GM10266 (cell line): ENCODE measurements at regions not wholly inside any gene's neighbourhood (a gene's known extent, or its start where the extent isn't known, plus 50 kb on each side); places are given as distances from the start of the nearest gene placed in this dataset.

Source experiments
- DNase-seq: peaks from one replicate; pipeline ENCODE4 v3.0.0; 2012; ENCODE audit errors: extremely low spot score
- TF ChIP-seq, protein P1 (sequence below): IDR thresholded peaks from 2 replicates; pipeline ENCODE4 v1.5.1; 2012; ENCODE audit warnings: mild to moderate bottlenecking, low read depth; ENCODE audit not compliant: control insufficient read depth, insufficient read depth; ENCODE audit errors: missing control alignments

DNA sequence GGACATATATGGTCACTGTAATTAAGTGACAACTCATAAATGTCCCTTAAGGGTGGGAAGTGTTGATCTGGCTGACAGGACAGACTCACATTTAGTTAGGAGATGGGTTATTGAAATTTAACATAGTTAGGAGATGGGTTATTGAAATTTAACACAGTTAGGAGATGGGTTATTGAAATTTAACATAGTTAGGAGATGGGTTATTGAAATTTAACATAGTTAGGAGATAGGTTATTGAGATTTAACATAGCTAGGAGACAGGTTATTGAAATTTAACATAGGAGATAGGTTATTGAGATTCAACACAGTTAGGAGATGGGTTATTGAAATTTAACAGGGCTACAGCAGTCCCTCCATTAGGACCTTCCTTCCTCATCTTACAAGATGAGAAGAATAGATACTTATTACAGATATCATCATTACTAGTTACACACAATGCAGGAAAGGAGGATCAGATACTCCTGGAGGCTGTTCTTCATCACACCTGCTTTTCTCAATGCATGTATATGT, 98.5 kb downstream of the MTNR1B start:
- TF ChIP-seq, protein P1, sequence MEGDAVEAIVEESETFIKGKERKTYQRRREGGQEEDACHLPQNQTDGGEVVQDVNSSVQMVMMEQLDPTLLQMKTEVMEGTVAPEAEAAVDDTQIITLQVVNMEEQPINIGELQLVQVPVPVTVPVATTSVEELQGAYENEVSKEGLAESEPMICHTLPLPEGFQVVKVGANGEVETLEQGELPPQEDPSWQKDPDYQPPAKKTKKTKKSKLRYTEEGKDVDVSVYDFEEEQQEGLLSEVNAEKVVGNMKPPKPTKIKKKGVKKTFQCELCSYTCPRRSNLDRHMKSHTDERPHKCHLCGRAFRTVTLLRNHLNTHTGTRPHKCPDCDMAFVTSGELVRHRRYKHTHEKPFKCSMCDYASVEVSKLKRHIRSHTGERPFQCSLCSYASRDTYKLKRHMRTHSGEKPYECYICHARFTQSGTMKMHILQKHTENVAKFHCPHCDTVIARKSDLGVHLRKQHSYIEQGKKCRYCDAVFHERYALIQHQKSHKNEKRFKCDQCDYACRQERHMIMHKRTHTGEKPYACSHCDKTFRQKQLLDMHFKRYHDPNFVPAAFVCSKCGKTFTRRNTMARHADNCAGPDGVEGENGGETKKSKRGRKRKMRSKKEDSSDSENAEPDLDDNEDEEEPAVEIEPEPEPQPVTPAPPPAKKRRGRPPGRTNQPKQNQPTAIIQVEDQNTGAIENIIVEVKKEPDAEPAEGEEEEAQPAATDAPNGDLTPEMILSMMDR = no peak
- no peak for DNase-seq

DNA sequence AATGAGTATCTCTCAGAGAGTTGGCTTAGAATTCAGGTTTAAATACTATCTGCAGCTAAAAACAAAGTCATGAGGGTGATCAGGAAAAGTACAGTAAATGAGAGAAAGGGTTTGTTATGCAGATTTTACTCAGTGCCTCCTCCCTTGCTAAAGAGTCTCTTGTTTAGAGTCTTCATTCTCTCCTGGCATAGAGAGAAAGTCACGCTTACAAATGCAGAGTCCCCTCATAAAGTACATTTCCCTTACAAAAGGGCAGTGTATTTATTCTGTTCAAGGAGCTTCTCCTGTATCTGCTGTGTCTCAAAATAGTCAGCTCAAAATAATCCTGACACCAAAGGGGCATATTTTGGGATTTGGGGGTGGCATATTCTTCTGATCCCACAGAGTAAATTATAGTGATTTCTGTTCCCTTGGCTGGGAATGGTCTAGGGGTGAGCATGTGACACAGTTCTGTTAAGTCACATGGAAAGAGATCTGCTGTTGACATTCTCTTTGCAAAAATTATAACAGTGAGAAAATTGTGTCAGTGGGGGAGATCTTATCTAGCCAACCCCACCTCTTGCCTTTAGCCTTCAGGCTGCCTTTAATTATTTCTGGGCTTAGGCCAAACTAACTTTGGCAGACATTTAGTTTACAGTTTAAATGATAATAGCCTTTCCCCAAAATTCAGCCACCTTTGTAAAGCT, 102.9 kb downstream of the MTNR1B start:
- DNase-seq = no peak
- TF ChIP-seq, protein P1 = no peak

DNA sequence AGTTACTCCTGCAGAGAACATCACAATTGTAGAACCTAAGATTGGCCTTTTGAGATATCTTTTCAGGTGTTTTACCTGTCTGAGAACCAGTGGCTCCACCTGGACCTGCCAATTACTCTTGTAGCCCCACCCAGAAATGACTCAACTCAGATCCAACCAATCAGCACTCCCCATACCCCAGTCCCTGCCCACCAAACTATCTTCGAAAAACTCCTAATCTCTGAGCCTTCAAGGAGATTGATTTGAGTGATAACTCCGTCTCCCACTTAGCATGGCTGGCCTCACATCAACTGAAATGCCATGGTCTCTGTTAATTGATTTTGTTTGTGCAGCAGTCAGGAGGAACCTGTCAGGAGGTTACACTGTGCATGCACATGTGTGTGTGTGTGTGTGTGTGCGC, 103.6 kb downstream of the MTNR1B start:
- TF ChIP-seq, protein P1 = no peak
- no peak for DNase-seq

DNA sequence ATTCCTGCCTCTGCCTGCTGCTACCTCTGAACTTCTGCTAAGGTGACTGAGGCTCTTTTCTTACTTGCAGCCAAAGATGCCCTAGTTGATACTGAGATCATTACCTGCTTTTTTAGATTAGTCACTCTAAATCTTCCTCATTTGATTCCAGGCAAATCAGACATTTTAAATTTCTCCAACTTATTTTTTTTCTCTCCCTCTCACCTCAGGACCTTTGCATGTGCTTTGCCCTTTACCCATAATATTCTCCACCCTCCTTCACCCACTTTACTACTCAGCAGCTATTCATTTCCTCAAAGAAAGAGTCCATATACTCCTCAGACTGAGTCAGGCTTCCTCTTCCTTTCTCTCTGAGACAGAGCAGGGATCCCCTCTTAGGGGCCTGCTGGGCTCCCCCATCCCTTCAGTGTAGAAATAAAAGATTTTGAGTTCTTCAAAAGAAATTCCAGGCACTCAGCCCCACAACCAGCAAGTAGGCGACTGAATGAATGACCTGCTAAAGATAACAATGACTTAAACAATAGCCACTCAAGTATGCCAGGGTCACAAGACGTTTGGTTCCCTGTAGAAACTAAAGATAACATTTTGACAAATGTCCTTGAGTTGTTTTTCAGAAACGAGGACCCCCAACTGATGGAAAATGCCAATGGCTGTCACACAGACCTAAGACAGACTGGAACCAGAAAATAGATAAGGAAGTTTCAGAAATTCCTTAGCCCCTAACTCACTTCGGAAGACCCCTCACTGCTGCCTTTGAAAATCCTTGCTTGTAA, 104.2 kb downstream of the MTNR1B start:
- DNase-seq = no peak
- TF ChIP-seq, protein P1 = no peak

DNA sequence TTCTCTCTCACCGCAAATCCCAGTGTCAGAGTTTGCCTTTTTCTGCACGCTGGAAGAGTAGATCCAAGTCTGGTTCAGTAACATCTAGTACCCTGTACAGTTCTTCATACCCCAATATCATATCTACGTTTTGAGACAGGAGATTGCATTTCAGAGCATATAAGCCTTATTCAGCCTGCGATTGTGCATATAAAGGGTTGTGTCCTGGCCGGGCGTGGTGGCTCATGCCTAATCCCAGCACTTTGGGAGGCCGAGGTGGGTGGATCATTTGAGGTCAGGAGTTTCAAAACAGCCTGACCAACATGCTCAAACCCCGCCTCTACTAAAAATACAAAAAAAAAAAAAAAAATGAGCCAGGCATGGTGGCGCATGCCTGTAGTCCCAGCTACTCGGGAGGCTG, 104.9 kb downstream of the MTNR1B start:
- no peak for DNase-seq

DNA sequence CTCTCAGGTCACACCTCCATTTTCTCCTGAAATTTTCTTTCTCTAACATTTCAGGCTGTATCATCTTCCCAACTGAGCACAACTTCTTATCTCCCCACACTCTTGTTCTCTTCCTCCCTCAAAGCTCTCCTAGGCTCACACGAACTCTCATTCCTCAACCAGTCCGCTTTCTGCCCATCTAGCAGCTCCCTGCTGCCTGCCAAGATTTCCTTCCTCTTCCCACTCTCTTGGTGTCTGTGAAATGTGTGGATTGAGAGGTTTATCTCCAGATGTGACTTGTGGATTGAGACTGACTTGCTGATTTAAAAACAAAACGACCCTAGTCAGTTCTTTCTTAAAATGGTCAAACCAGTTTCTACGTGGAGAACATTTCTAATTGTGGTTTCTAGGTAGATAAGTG, 106.3 kb downstream of the MTNR1B start:
- no peak for DNase-seq
- TF ChIP-seq, protein P1 = no peak

More for the DNA sequence above, 104.9 kb downstream of the MTNR1B start:
- TF ChIP-seq, protein P1 = no peak
